ENCODE measurements at regions not wholly inside any gene's neighbourhood (a gene's known extent, or its start where the extent isn't known, plus 50 kb on each side); places are given as distances from the start of the nearest gene placed in this dataset.

- CTCF ChIA-PET, result interaction anchor here (0.6 kb wide), 1 partner anchor 8 kb away, joined by 3 read pairs; no protein-coding TSS in a partner anchor
- Histone ChIP-seq H2AFZ (ENCODE audit: low read depth) (no peak overlapping the region), H3K4me2 (no peak overlapping the region), H3K27me3 (ENCODE audit: insufficient read depth) (no peaks in the 10 kb centered on the region), H3K9ac (no peak overlapping the region), H3K27ac (ENCODE audit: low read depth in 2 of 2, low read length in 1 of 2) (no peak overlapping the region), H3K4me3 (ENCODE audit: low read depth in 2 of 2, low read length in 1 of 2) (no peak overlapping the region), H3K9me2 (no peaks in the 10 kb centered on the region), H4K20me1 (ENCODE audit: insufficient read depth) (no peaks in the 10 kb centered on the region), H3K79me2 (ENCODE audit: insufficient read depth) (no peaks in the 10 kb centered on the region), H3F3A (replicated peaks; ENCODE audit: insufficient read depth) (no peaks in the 10 kb centered on the region), H3K36me3 (replicated peaks in 1 of 2; ENCODE audit: control insufficient read depth in 1 of 2, insufficient read depth in 2 of 2, low read length in 1 of 2) (no peaks in the 10 kb centered on the region), H3K9me3 (no peaks in the 10 kb centered on the region), H3K4me1 (ENCODE audit: control insufficient read depth in 1 of 2, insufficient read depth in 2 of 2, low read depth in 1 of 2, low read length in 1 of 2) (no peaks in the 10 kb centered on the region)
- POLR2A ChIA-PET, result no interaction called here
- no peak for DNase-seq
- no peak for TF ChIP-seq YY1 (IDR thresholded peaks at IDR 0.05; ENCODE audit: low read depth)
- no peak for TF ChIP-seq RFX5 (IDR thresholded peaks at IDR 0.05; ENCODE audit: low read length)
- WGBS (ENCODE audit: low lambda C conversion rate), result 31% methylated on average over 4 of the region's 4 CpGs
These were observed 670.3 kb downstream of the NR4A2 start for GRCh38 chr2:155662224-155662623.

GRCh38 chr2:155653176-155653575, 679.3 kb downstream of the NR4A2 start:
- CTCF ChIA-PET, result no interaction called here
- Histone ChIP-seq H3F3A (replicated peaks; ENCODE audit: insufficient read depth) (no peaks in the 10 kb centered on the region), H3K27me3 (ENCODE audit: insufficient read depth) (no peaks in the 10 kb centered on the region), H3K9ac (no peak overlapping the region), H3K9me2 (no peaks in the 10 kb centered on the region), H3K4me3 (ENCODE audit: low read depth in 2 of 2, low read length in 1 of 2) (no peak overlapping the region), H4K20me1 (ENCODE audit: insufficient read depth) (no peaks in the 10 kb centered on the region), H3K36me3 (replicated peaks in 1 of 2; ENCODE audit: control insufficient read depth in 1 of 2, insufficient read depth in 2 of 2, low read length in 1 of 2) (no peaks in the 10 kb centered on the region), H3K4me2 (no peak overlapping the region), H3K27ac (ENCODE audit: low read depth in 2 of 2, low read length in 1 of 2) (no peak overlapping the region), H2AFZ (ENCODE audit: low read depth) (no peak overlapping the region), H3K4me1 (ENCODE audit: control insufficient read depth in 1 of 2, insufficient read depth in 2 of 2, low read depth in 1 of 2, low read length in 1 of 2) (no peaks in the 10 kb centered on the region), H3K79me2 (ENCODE audit: insufficient read depth) (no peaks in the 10 kb centered on the region), H3K9me3 (no peaks in the 10 kb centered on the region)
- no peak for DNase-seq
- no peak for TF ChIP-seq USF1 (IDR thresholded peaks at IDR 0.05; ENCODE audit: borderline replicate concordance, low read depth)
- no peak for TF ChIP-seq FOSL2 (IDR thresholded peaks at IDR 0.05; ENCODE audit: borderline replicate concordance, low read depth)
- TF ChIP-seq SMC3 (IDR thresholded peaks at IDR 0.05; ENCODE audit: low read depth, low read length), result no peak
- no peak for TF ChIP-seq JUND (IDR thresholded peaks at IDR 0.05)
- TF ChIP-seq GATA2 (CRISPR knock-in tag; IDR thresholded peaks at IDR 0.05), result no peak
- TF ChIP-seq NFIC (IDR thresholded peaks at IDR 0.05; ENCODE audit: borderline replicate concordance), result no peak
- TF ChIP-seq YY1 (IDR thresholded peaks at IDR 0.05; ENCODE audit: low read depth), result no peak
- no peak for TF ChIP-seq POLR2AphosphoS5 (IDR thresholded peaks at IDR 0.05; ENCODE audit: low read depth, low read length)
- no peak for TF ChIP-seq ELF1 (IDR thresholded peaks at IDR 0.05)
- TF ChIP-seq RXRA (IDR thresholded peaks at IDR 0.05; ENCODE audit: borderline replicate concordance, low read depth), result no peak
- TF ChIP-seq RCOR1 (IDR thresholded peaks at IDR 0.05; ENCODE audit: low read length), result no peak
- no peak for TF ChIP-seq FOXM1 (IDR thresholded peaks at IDR 0.05; ENCODE audit: low read depth)
- TF ChIP-seq TAF1 (IDR thresholded peaks at IDR 0.05; ENCODE audit: borderline replicate concordance, low read depth, low read length), result no peak
- no peak for TF ChIP-seq REST (IDR thresholded peaks at IDR 0.05; ENCODE audit: low read depth, low read length)
- POLR2A ChIA-PET, result no interaction called here
- 0% methylated on average over 1 of the region's 1 CpG for WGBS (ENCODE audit: low lambda C conversion rate)
